IMR-90 (cell line): ENCODE measurements at regions not wholly inside any gene's neighbourhood (a gene's known extent, or its start where the extent isn't known, plus 50 kb on each side); places are given as distances from the start of the nearest gene placed in this dataset.

Experiments
- ATAC-seq: fragments of 200-7000 bp; cut with Tn5 transposase; 2 replicates; pipeline ENCODE4 v1.9.1; 2020; ENCODE audit warnings: low read depth, mild to moderate bottlenecking, moderate library complexity
- BruUV-seq: library from RNA; stranded (reverse); fragments of 400-500 nt; replicated peaks from 2 replicates; lab custom pipeline; 2021; lab: Mats Ljungman, UMichigan
- CTCF ChIA-PET: fragments of 300-600 bp; formaldehyde crosslinking; extraction: SDS; loops from one replicate; lab custom pipeline; 2021; ENCODE audit warnings: antibody characterized with exemption; lab: Yijun Ruan, JAX
- POLR2A ChIA-PET: fragments of 300-600 bp; sonication (Branson Sonifier 250); formaldehyde crosslinking; loops from one replicate; lab custom pipeline; 2022; ENCODE audit warnings: antibody characterized with exemption; ENCODE audit not compliant: unreplicated experiment; lab: Charles Lee
- DNase-seq: peaks from one replicate; pipeline ENCODE4 v3.0.0; 2013
- H2AFZ ChIP-seq: replicated peaks from 2 replicates; pipeline ENCODE3; 2013; ENCODE audit warnings: low read length, mild to moderate bottlenecking; ENCODE audit not compliant: poor library complexity
- H2AK5ac ChIP-seq: 2 replicates; pipeline ENCODE4 v1.6.1; 2013; ENCODE audit warnings: low read depth, low read length, inconsistent platforms
- H2AK9ac ChIP-seq: replicated peaks from 2 replicates; pipeline ENCODE3; 2013; ENCODE audit warnings: mild to moderate bottlenecking, low read depth, low read length, moderate library complexity; ENCODE audit not compliant: poor library complexity
- H2BK120ac ChIP-seq: 2 replicates; pipeline ENCODE4 v1.6.1; 2013; ENCODE audit warnings: low read depth, low read length, inconsistent platforms
- H2BK15ac ChIP-seq: 3 replicates; pipeline ENCODE4 v1.6.1; 2013; ENCODE audit warnings: low read depth, low read length, inconsistent platforms
- H2BK20ac ChIP-seq: 2 replicates; pipeline ENCODE4 v1.6.1; 2013; ENCODE audit warnings: low read depth, mild to moderate bottlenecking, inconsistent platforms, low read length, moderate library complexity
- H2BK5ac ChIP-seq: 2 replicates; pipeline ENCODE4 v1.6.1; 2013; ENCODE audit warnings: mild to moderate bottlenecking, low read depth, low read length, inconsistent platforms; ENCODE audit not compliant: poor library complexity, severe bottlenecking
- H3K14ac ChIP-seq: replicated peaks from 2 replicates; pipeline ENCODE4 v1.6.1; 2013; ENCODE audit warnings: low read depth, low read length, inconsistent platforms
- H3K18ac ChIP-seq: 2 replicates; pipeline ENCODE4 v1.6.1; 2013; ENCODE audit warnings: low read depth, low read length, control low read depth
- H3K23ac ChIP-seq: 2 replicates; pipeline ENCODE4 v1.6.1; 2013; ENCODE audit warnings: low read depth, low read length, inconsistent platforms
- H3K27ac ChIP-seq: 2 replicates; pipeline ENCODE4 v1.5.1; 2013; ENCODE audit warnings: mild to moderate bottlenecking, control low read depth, low read length; ENCODE audit not compliant: insufficient read depth
- H3K27me3 ChIP-seq: 2 replicates; pipeline ENCODE4 v1.6.1; 2013; ENCODE audit warnings: low read length; ENCODE audit not compliant: control insufficient read depth, insufficient read depth
- H3K36me3 ChIP-seq: 2 replicates; pipeline ENCODE4 v1.6.1; 2013; ENCODE audit warnings: low read length, mixed read lengths; ENCODE audit not compliant: control insufficient read depth, insufficient read depth
- H3K4ac ChIP-seq: 2 replicates; pipeline ENCODE4 v1.6.1; 2013; ENCODE audit warnings: low read depth, low read length, inconsistent platforms
- H3K4me1 ChIP-seq: 2 replicates; pipeline ENCODE4 v1.6.1; 2013; ENCODE audit warnings: low read length, mixed read lengths; ENCODE audit not compliant: control insufficient read depth, insufficient read depth
- H3K4me2 ChIP-seq: 2 replicates; pipeline ENCODE4 v1.6.1; 2013; ENCODE audit warnings: low read depth, mild to moderate bottlenecking, control low read depth, low read length, moderate library complexity
- H3K4me3 ChIP-seq: 2 replicates; pipeline ENCODE4 v1.5.1; 2013; ENCODE audit warnings: low read depth, mild to moderate bottlenecking, control low read depth, low read length, moderate library complexity; ENCODE audit not compliant: insufficient read depth
- H3K56ac ChIP-seq: 2 replicates; pipeline ENCODE4 v1.6.1; 2013; ENCODE audit warnings: low read length, inconsistent platforms; ENCODE audit not compliant: insufficient read depth; ENCODE audit errors: extremely low read depth
- H3K79me1 ChIP-seq, 2 experiments: 2 replicates each; pipeline ENCODE4 v1.6.1; 2013; ENCODE audit warnings: low read length in 2 of 2, inconsistent platforms in 1 of 2, low read depth in 1 of 2
- H3K9ac ChIP-seq: 2 replicates; pipeline ENCODE4 v1.6.1; 2013; ENCODE audit warnings: low read depth, low read length, control low read depth
- H3K9me1 ChIP-seq: 2 replicates; pipeline ENCODE4 v1.6.1; 2013; ENCODE audit warnings: low read length, inconsistent platforms; ENCODE audit not compliant: insufficient read depth
- H3K9me3 ChIP-seq: 2 replicates; pipeline ENCODE4 v1.6.1; 2013; ENCODE audit warnings: low read length; ENCODE audit not compliant: control insufficient read depth, insufficient read depth
- H4K20me1 ChIP-seq: 2 replicates; pipeline ENCODE4 v1.6.1; 2013; ENCODE audit warnings: low read length, inconsistent platforms; ENCODE audit not compliant: insufficient read depth
- H4K5ac ChIP-seq: 2 replicates; pipeline ENCODE4 v1.6.1; 2013; ENCODE audit warnings: mild to moderate bottlenecking, low read depth, low read length, control low read depth
- H4K8ac ChIP-seq, 2 experiments: 2 replicates each; pipeline ENCODE4 v1.6.1; 2013; ENCODE audit warnings: low read depth in 2 of 2, low read length in 2 of 2, control low read depth in 1 of 2, inconsistent platforms in 1 of 2
- H4K91ac ChIP-seq: 2 replicates; pipeline ENCODE4 v1.6.1; 2013; ENCODE audit warnings: low read depth, low read length, inconsistent platforms; ENCODE audit not compliant: insufficient read depth
- BHLHE40 ChIP-seq: fragments of 150-350 bp; IDR thresholded peaks from 2 replicates; pipeline ENCODE4 v1.6.1; 2016; ENCODE audit warnings: mild to moderate bottlenecking, low read depth, low read length
- CEBPB ChIP-seq: IDR thresholded peaks from 2 replicates; pipeline ENCODE4 v1.6.1; 2012; ENCODE audit warnings: low read depth, low read length, improper control_type of control experiment
- CHD1 ChIP-seq: IDR thresholded peaks from 2 replicates; pipeline ENCODE4 v1.6.1; 2012; ENCODE audit warnings: low read depth, low read length, improper control_type of control experiment
- CTCF ChIP-seq: conservative IDR thresholded peaks from 2 replicates; pipeline ENCODE4 v1.5.1; 2012; ENCODE audit warnings: mild to moderate bottlenecking, low read depth, low read length, improper control_type of control experiment
- ELK1 ChIP-seq: fragments of 150-350 bp; IDR thresholded peaks from 2 replicates; pipeline ENCODE4 v1.6.1; 2016; ENCODE audit warnings: low read depth, mild to moderate bottlenecking, low read length, moderate library complexity, borderline replicate concordance
- FOS ChIP-seq: fragments of 150-350 bp; IDR thresholded peaks from 2 replicates; pipeline ENCODE4 v1.6.1; 2016; ENCODE audit warnings: low read depth, low read length
- MAFK ChIP-seq: IDR thresholded peaks from 2 replicates; pipeline ENCODE4 v1.6.1; 2012; ENCODE audit warnings: low read depth, low read length, improper control_type of control experiment
- MAZ ChIP-seq: IDR thresholded peaks from 2 replicates; pipeline ENCODE4 v1.6.1; 2012; ENCODE audit warnings: low read depth, mild to moderate bottlenecking, low read length, improper control_type of control experiment, moderate library complexity, borderline replicate concordance
- MXI1 ChIP-seq: IDR thresholded peaks from 2 replicates; pipeline ENCODE4 v1.6.1; 2012; ENCODE audit warnings: low read depth, mild to moderate bottlenecking, low read length, moderate library complexity, borderline replicate concordance
- NFE2L2 ChIP-seq: fragments of 150-350 bp; IDR thresholded peaks from 2 replicates; pipeline ENCODE4 v1.6.1; 2016; ENCODE audit warnings: low read depth, mild to moderate bottlenecking, low read length
- POLR2A ChIP-seq: IDR thresholded peaks from 2 replicates; pipeline ENCODE4 v1.6.1; 2012; ENCODE audit warnings: mild to moderate bottlenecking, low read depth, low read length
- RAD21 ChIP-seq: IDR thresholded peaks from 2 replicates; pipeline ENCODE4 v1.6.1; 2012; ENCODE audit warnings: low read length, improper control_type of control experiment
- RCOR1 ChIP-seq: IDR thresholded peaks from 2 replicates; pipeline ENCODE4 v1.6.1; 2012; ENCODE audit warnings: mild to moderate bottlenecking, low read length, improper control_type of control experiment; ENCODE audit not compliant: insufficient replicate concordance
- RFX5 ChIP-seq: IDR thresholded peaks from 2 replicates; pipeline ENCODE4 v1.8.0; 2012; ENCODE audit warnings: low read depth, mild to moderate bottlenecking, low read length, moderate library complexity
- SMC3 ChIP-seq: fragments of 150-350 bp; IDR thresholded peaks from 2 replicates; pipeline ENCODE4 v1.6.1; 2016; ENCODE audit warnings: low read depth, mild to moderate bottlenecking, antibody characterized with exemption, low read length, moderate library complexity
- USF2 ChIP-seq: fragments of 150-350 bp; IDR thresholded peaks from 2 replicates; pipeline ENCODE4 v1.6.1; 2017; ENCODE audit warnings: mild to moderate bottlenecking, antibody characterized with exemption, low read length, low read depth
- dilution Hi-C: fragments of 300-500 bp; cut with HindIII; formaldehyde crosslinking; loops from one replicate; pipeline ENCODE4 v1.14.3; 2018; ENCODE audit warnings: low sequenced_read_pairs; ENCODE audit not compliant: unreplicated experiment
- in situ Hi-C: fragments of 300-500 bp; cut with MboI; formaldehyde crosslinking; loops from 3 replicates; pipeline ENCODE4 v1.14.3; 2019; ENCODE audit warnings: low sequenced_read_pairs, inconsistent platforms, mixed read lengths
- intact Hi-C: fragments of 100-400 bp; cut with micrococcal nuclease; formaldehyde crosslinking; loops from 2 replicates; pipeline ENCODE4 v1.10.0; 2022

- Histone ChIP-seq H3K4ac (no peak overlapping the region), H4K91ac (no peak overlapping the region), H3K18ac (no peak overlapping the region), H4K5ac (no peak overlapping the region), H2BK120ac (no peak overlapping the region), H3K56ac (no peak overlapping the region), H4K8ac (no peak overlapping the region), H2BK15ac (no peak overlapping the region), H3K4me2 (no peak overlapping the region), H3K4me3 (no peak overlapping the region), H2AK5ac (no peak overlapping the region), H3K14ac (no peak overlapping the region), H2BK20ac (no peak overlapping the region), H2BK5ac (no peak overlapping the region), H2AFZ (no peak overlapping the region), H4K20me1 (no peaks in the 10 kb centered on the region), H3K9me3 (no peaks in the 10 kb centered on the region), H3K79me1 (no peaks in the 10 kb centered on the region), H3K9ac (no peak overlapping the region), H3K23ac (no peak overlapping the region), H3K27ac (no peak overlapping the region), H2AK9ac (no peak overlapping the region), H3K9me1 (no peaks in the 10 kb centered on the region), H3K27me3 (no peaks in the 10 kb centered on the region), H3K4me1 (no peaks in the 10 kb centered on the region), H3K36me3 (no peaks in the 10 kb centered on the region)
- no peak for DNase-seq
- TF ChIP-seq USF2 = no peak
- no peak for TF ChIP-seq SMC3
- no peak for TF ChIP-seq POLR2A
- TF ChIP-seq MAFK = no peak
- no peak for TF ChIP-seq MAZ
- TF ChIP-seq BHLHE40 = no peak
- no peak for TF ChIP-seq ELK1
- no peak for TF ChIP-seq FOS
- TF ChIP-seq CEBPB = no peak
- TF ChIP-seq CTCF = no peak
- TF ChIP-seq CHD1 = no peak
- TF ChIP-seq NFE2L2 = no peak
- no peak for TF ChIP-seq RAD21
- TF ChIP-seq MXI1 = no peak
- no peak for TF ChIP-seq RFX5
- TF ChIP-seq RCOR1 = no peak
- CTCF ChIA-PET = interaction anchor here (0.6 kb wide), 1 partner anchor 436 kb away, joined by 4 read pairs; no protein-coding TSS in a partner anchor
- BruUV-seq = no TSS peak
- in situ Hi-C loops = no loop called here
- POLR2A ChIA-PET = no interaction called here
- dilution Hi-C loops = no loop called here
- intact Hi-C loops = no loop called here
- ATAC-seq = no peak
Observed at GRCh38 chr4:125749354-125749753, 434.6 kb downstream of the FAT4 start.
